ENCODE measurements at regions not wholly inside any gene's neighbourhood (a gene's known extent, or its start where the extent isn't known, plus 50 kb on each side); places are given as distances from the start of the nearest gene placed in this dataset.

DNA sequence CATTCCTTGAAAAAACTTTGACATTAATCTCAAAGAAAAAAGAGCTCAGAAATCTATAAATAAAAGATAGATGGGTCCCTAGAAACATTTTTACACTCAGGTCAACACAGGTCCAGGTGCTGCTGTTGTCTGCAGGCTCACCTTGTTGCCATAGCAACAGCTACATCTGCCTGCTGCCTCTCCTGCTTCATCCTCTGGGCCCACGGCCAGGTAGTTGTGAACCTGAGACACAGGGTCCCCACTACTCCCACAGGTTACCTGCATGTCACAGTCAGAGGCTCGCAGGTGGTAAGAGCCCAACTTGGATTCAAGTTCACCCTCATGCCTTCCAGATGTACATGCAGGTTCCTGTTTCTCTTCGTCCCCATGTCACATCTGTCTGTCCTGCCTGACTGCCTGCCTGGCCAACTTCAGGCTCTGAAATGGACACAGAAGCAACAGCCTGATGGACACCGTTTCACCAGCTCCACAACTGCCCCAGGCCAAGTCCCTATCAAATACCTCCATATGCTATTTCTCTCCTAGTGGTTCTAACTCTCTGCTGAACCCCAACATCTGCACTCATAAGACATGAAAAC, 88.3 kb upstream of the SALL3 start:
- TF ChIP-seq, protein P1, sequence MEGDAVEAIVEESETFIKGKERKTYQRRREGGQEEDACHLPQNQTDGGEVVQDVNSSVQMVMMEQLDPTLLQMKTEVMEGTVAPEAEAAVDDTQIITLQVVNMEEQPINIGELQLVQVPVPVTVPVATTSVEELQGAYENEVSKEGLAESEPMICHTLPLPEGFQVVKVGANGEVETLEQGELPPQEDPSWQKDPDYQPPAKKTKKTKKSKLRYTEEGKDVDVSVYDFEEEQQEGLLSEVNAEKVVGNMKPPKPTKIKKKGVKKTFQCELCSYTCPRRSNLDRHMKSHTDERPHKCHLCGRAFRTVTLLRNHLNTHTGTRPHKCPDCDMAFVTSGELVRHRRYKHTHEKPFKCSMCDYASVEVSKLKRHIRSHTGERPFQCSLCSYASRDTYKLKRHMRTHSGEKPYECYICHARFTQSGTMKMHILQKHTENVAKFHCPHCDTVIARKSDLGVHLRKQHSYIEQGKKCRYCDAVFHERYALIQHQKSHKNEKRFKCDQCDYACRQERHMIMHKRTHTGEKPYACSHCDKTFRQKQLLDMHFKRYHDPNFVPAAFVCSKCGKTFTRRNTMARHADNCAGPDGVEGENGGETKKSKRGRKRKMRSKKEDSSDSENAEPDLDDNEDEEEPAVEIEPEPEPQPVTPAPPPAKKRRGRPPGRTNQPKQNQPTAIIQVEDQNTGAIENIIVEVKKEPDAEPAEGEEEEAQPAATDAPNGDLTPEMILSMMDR (IDR thresholded peaks at IDR 0.05; ENCODE audit: low read depth, low read length) = no peak
- no peak for TF ChIP-seq EZH2phosphoT487 (IDR thresholded peaks at IDR 0.05; ENCODE audit: low read depth)
